BLaER1 (cell line): ENCODE measurements at regions not wholly inside any gene's neighbourhood (a gene's known extent, or its start where the extent isn't known, plus 50 kb on each side); places are given as distances from the start of the nearest gene placed in this dataset.
A peak's percentile ranks its signal among the peaks of the same experiment; 100 is the strongest.

Experiments used
- H3K27ac ChIP-seq: shearing (Covaris generic); formaldehyde crosslinking; 2 replicates; pipeline ENCODE4 v1.8.1; 2022
- H3K27me3 ChIP-seq: shearing (Covaris generic); formaldehyde crosslinking; 2 replicates; pipeline ENCODE4 v1.8.1; 2022
- H3K36me3 ChIP-seq: shearing (Covaris generic); formaldehyde crosslinking; 2 replicates; pipeline ENCODE4 v1.8.1; 2022
- H3K4me1 ChIP-seq: shearing (Covaris generic); formaldehyde crosslinking; 2 replicates; pipeline ENCODE4 v1.8.1; 2022
- H3K4me2 ChIP-seq: shearing (Covaris generic); formaldehyde crosslinking; 2 replicates; pipeline ENCODE4 v1.8.1; 2022
- H3K4me3 ChIP-seq: shearing (Covaris generic); formaldehyde crosslinking; 2 replicates; pipeline ENCODE4 v1.8.1; 2022
- H3K9ac ChIP-seq: shearing (Covaris generic); formaldehyde crosslinking; 2 replicates; pipeline ENCODE4 v1.8.1; 2022
- H3K9me3 ChIP-seq: shearing (Covaris generic); formaldehyde crosslinking; 2 replicates; pipeline ENCODE4 v1.8.1; 2022
- H4K20me1 ChIP-seq: shearing (Covaris generic); formaldehyde crosslinking; 2 replicates; pipeline ENCODE4 v1.8.1; 2022
- Cebpa-rat ChIP-seq: shearing (Covaris generic); IDR thresholded peaks from 2 replicates; pipeline ENCODE4 v1.8.1; 2022

- H4K20me1 ChIP-seq, result no peaks in the 10 kb centered on the region
- H3K9me3 ChIP-seq, result peaks cover 5% of the 10 kb centered on the region; the same call in 1 of the 2 replicates
- peak overlapping the region; percentile 13; the same call in 1 of the 2 replicates for H3K4me2 ChIP-seq
- no peak for TF ChIP-seq Cebpa-rat
- no peak overlapping the region for H3K4me3 ChIP-seq
- H3K4me1 ChIP-seq, result peaks cover 52% of the 10 kb centered on the region
- no peaks in the 10 kb centered on the region for H3K36me3 ChIP-seq
- H3K9ac ChIP-seq, result no peak overlapping the region
- H3K27ac ChIP-seq, result no peak overlapping the region
- no peaks in the 10 kb centered on the region for H3K27me3 ChIP-seq
Observed at GRCh38 chr2:240208631-240209211, 68.3 kb upstream of the OTOS start.

- Histone ChIP-seq H3K4me3 (no peak overlapping the region), H3K36me3 (no peaks in the 10 kb centered on the region), H3K27ac (no peak overlapping the region), H3K9me3 (peaks cover 5% of the 10 kb centered on the region; the same call in 1 of the 2 replicates), H3K27me3 (no peaks in the 10 kb centered on the region), H4K20me1 (no peaks in the 10 kb centered on the region), H3K9ac (no peak overlapping the region), H3K4me1 (peaks cover 52% of the 10 kb centered on the region), H3K4me2 (no peak overlapping the region; the same call in 1 of the 2 replicates)
- TF ChIP-seq Cebpa-rat, result no peak
Observed at GRCh38 chr2:240209493-240209892, 69.0 kb upstream of the OTOS start.

- H3K4me3 ChIP-seq, result no peak overlapping the region
- no peak overlapping the region for H3K4me2 ChIP-seq
- peaks cover 47% of the 10 kb centered on the region for H3K4me1 ChIP-seq
- H3K9me3 ChIP-seq, result peaks cover 5% of the 10 kb centered on the region; the same call in 1 of the 2 replicates
- no peak for TF ChIP-seq Cebpa-rat
- H3K27me3 ChIP-seq, result no peaks in the 10 kb centered on the region
- no peaks in the 10 kb centered on the region for H3K36me3 ChIP-seq
- H3K9ac ChIP-seq, result no peak overlapping the region
- H3K27ac ChIP-seq, result no peak overlapping the region
- H4K20me1 ChIP-seq, result no peaks in the 10 kb centered on the region
Observed at GRCh38 chr2:240210198-240210965, 69.9 kb upstream of the OTOS start.

- Histone ChIP-seq H3K27ac (peak overlapping the region; percentile 46; the same call in 1 of the 2 replicates), H3K9ac (no peak overlapping the region), H3K4me2 (peak overlapping the region; percentile 78), H3K9me3 (peaks cover 5% of the 10 kb centered on the region; the same call in 1 of the 2 replicates), H3K36me3 (no peaks in the 10 kb centered on the region), H4K20me1 (no peaks in the 10 kb centered on the region), H3K27me3 (no peaks in the 10 kb centered on the region), H3K4me1 (peaks cover 44% of the 10 kb centered on the region), H3K4me3 (no peak overlapping the region)
- no peak for TF ChIP-seq Cebpa-rat
Observed at GRCh38 chr2:240211096-240211495, 70.6 kb upstream of the OTOS start.

GRCh38 chr2:240211598-240212424 lies 71.4 kb upstream of the OTOS start:
- peak overlapping the region; percentile 46 for H3K27ac ChIP-seq
- no peaks in the 10 kb centered on the region for H3K27me3 ChIP-seq

DNA sequence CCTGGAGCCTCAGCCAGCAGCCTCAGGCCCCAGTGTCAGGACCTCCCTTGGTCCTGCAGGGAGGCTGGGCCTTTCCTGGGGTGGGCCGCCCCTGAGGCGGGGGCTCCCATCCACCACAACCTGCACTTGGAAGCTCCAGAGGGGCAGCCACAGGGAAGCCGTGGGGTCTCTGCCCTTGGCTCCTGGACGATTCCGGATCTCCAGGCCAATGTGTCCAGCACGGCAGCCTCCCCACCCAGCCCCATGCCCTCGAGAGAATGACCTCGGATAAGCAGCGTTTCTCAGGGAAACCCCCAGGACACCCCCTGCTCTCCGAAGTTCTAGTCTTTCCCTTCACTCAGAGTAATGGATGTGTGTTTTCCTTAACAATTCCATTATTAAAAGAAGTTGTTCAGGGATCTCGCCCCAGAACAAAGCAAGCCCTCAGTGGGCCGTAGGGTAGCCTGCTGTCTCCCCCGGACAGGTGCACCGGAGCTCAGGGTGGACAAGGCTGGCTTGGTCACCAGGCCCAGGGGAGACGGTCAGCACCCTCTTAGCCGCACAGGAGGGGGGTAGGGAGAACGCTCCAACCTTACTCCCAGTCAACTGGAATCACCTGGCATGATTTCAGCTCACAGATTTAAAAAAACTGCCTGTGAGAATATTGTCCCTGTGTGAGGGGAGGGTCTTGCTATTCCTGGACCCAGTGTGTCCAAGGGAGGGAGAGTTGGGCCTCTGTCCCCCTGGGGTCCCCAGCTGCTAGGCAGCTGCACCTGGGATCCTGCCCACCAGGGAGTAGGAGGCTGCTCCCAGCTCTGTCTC lies 72.2 kb upstream of the OTOS start:
- Histone ChIP-seq H3K9ac (peak overlapping the region; percentile 24; the same call in 1 of the 2 replicates), H3K9me3 (no peaks in the 10 kb centered on the region), H3K27ac (peak overlapping the region; percentile 46), H3K4me3 (no peak overlapping the region), H4K20me1 (no peaks in the 10 kb centered on the region), H3K27me3 (no peaks in the 10 kb centered on the region), H3K4me2 (peak overlapping the region; percentile 78), H3K4me1 (peaks cover 44% of the 10 kb centered on the region), H3K36me3 (no peaks in the 10 kb centered on the region)
- TF ChIP-seq Cebpa-rat, result no peak

More at GRCh38 chr2:240211598-240212424, 71.4 kb upstream of the OTOS start:
- Histone ChIP-seq H4K20me1 (no peaks in the 10 kb centered on the region), H3K36me3 (no peaks in the 10 kb centered on the region), H3K4me2 (peak overlapping the region; percentile 78), H3K9ac (no peak overlapping the region), H3K4me1 (peaks cover 44% of the 10 kb centered on the region), H3K4me3 (no peak overlapping the region), H3K9me3 (peaks cover 1% of the 10 kb centered on the region; the same call in 1 of the 2 replicates)
- no peak for TF ChIP-seq Cebpa-rat

- no peaks in the 10 kb centered on the region for H3K27me3 ChIP-seq
Observed at GRCh38 chr2:240213226-240213475, 72.7 kb upstream of the OTOS start.

GRCh38 chr2:240213476-240214421 lies 73.3 kb upstream of the OTOS start:
- Histone ChIP-seq H3K36me3 (no peaks in the 10 kb centered on the region), H3K4me3 (no peak overlapping the region), H3K27ac (no peak overlapping the region; the same call in 1 of the 2 replicates), H3K9me3 (no peaks in the 10 kb centered on the region), H4K20me1 (no peaks in the 10 kb centered on the region), H3K4me2 (peak overlapping the region; percentile 78; the same call in 1 of the 2 replicates), H3K9ac (peak overlapping the region; percentile 24; the same call in 1 of the 2 replicates), H3K4me1 (peaks cover 39% of the 10 kb centered on the region), H3K27me3 (no peaks in the 10 kb centered on the region)
- TF ChIP-seq Cebpa-rat, result no peak

More at GRCh38 chr2:240213226-240213475, 72.7 kb upstream of the OTOS start:
- no peak for TF ChIP-seq Cebpa-rat
- no peaks in the 10 kb centered on the region for H4K20me1 ChIP-seq
- H3K9me3 ChIP-seq, result no peaks in the 10 kb centered on the region
- no peak overlapping the region for H3K4me3 ChIP-seq
- no peaks in the 10 kb centered on the region for H3K36me3 ChIP-seq
- peak overlapping the region; percentile 46 for H3K27ac ChIP-seq
- H3K9ac ChIP-seq, result peak overlapping the region; percentile 24; the same call in 1 of the 2 replicates
- peaks cover 44% of the 10 kb centered on the region for H3K4me1 ChIP-seq
- peak overlapping the region; percentile 78 for H3K4me2 ChIP-seq
